Liver (tissue), 8 donors: ENCODE measurements at regions not wholly inside any gene's neighbourhood (a gene's known extent, or its start where the extent isn't known, plus 50 kb on each side); places are given as distances from the start of the nearest gene placed in this dataset.

Experiments used
- DNase-seq: peaks from one replicate; pipeline ENCODE4 v3.0.0-alpha.2; 2017; ENCODE audit warnings: low spot score
- H3K27ac ChIP-seq, 2 donors: one replicate each; pipeline ENCODE4 v1.7.0; 2013; ENCODE audit warnings: inconsistent platforms in 2 of 2, low read length in 2 of 2, control low read depth in 1 of 2, low read depth in 1 of 2, mild to moderate bottlenecking in 1 of 2
- H3K27me3 ChIP-seq, 4 donors: one replicate each; pipeline versions ENCODE4 v1.6.1 to v1.7.0; 2013; ENCODE audit warnings: low read length in 3 of 4, inconsistent platforms in 1 of 4, mild to moderate bottlenecking in 1 of 4, moderate library complexity in 1 of 4; ENCODE audit not compliant: control insufficient read depth in 4 of 4, insufficient read depth in 4 of 4
- H3K36me3 ChIP-seq, 4 donors: one replicate each; pipeline versions ENCODE4 v1.6.1 to v1.7.0; 2013; ENCODE audit warnings: low read length in 3 of 4, mild to moderate bottlenecking in 3 of 4, low read depth in 1 of 4, moderate library complexity in 1 of 4; ENCODE audit not compliant: control insufficient read depth in 4 of 4, insufficient read depth in 3 of 4
- H3K4me1 ChIP-seq, 4 donors: one replicate each; pipeline versions ENCODE4 v1.6.1 to v1.7.0; 2013; ENCODE audit warnings: low read length in 3 of 4, mild to moderate bottlenecking in 3 of 4, moderate library complexity in 1 of 4; ENCODE audit not compliant: control insufficient read depth in 4 of 4, insufficient read depth in 4 of 4
- H3K4me3 ChIP-seq, 3 donors: one replicate each; pipeline versions ENCODE4 v1.6.1 to v1.7.0; 2013; ENCODE audit warnings: low read length in 3 of 3, control low read depth in 1 of 3, low read depth in 1 of 3, mild to moderate bottlenecking in 1 of 3
- H3K9ac ChIP-seq, 2 donors: one replicate each; pipeline ENCODE4 v1.7.0; 2013; ENCODE audit warnings: low read length in 2 of 2, mild to moderate bottlenecking in 2 of 2, moderate library complexity in 2 of 2, control low read depth in 1 of 2, low read depth in 1 of 2
- H3K9me3 ChIP-seq, 4 donors: one replicate each; pipeline versions ENCODE4 v1.6.1 to v1.7.0; 2013; ENCODE audit warnings: low read length in 3 of 4; ENCODE audit not compliant: control insufficient read depth in 4 of 4
- ATF3 ChIP-seq: IDR thresholded peaks from 2 replicates; pipeline ENCODE4 v1.6.1; 2016; ENCODE audit warnings: antibody characterized with exemption
- CTCF ChIP-seq: fragments of 150-350 bp; IDR thresholded peaks from 2 replicates; pipeline ENCODE4 v1.5.1; 2017; ENCODE audit warnings: improper control_type of control experiment, low read depth, low read length; ENCODE audit not compliant: missing input control
- EGR1 ChIP-seq, 2 donors: IDR thresholded peaks; 2 replicates each; pipeline ENCODE4 v1.6.1; 2016 to 2018; ENCODE audit warnings: antibody characterized with exemption in 2 of 2, low read depth in 2 of 2
- FOXA1 ChIP-seq: IDR thresholded peaks from 2 replicates; pipeline ENCODE4 v1.6.1; 2016; ENCODE audit warnings: antibody characterized with exemption
- FOXA2 ChIP-seq: IDR thresholded peaks from 2 replicates; pipeline ENCODE4 v1.6.1; 2016; ENCODE audit warnings: antibody characterized with exemption
- GABPA ChIP-seq, 2 donors: IDR thresholded peaks in 1 of 2; conservative IDR thresholded peaks in 1 of 2; 2 replicates each; pipeline ENCODE4 v1.6.1; 2016; ENCODE audit warnings: antibody characterized with exemption in 2 of 2, mild to moderate bottlenecking in 1 of 2, moderate library complexity in 1 of 2
- HNF4A ChIP-seq, 2 donors: conservative IDR thresholded peaks; 2 replicates each; pipeline ENCODE4 v1.6.1; 2016; ENCODE audit warnings: antibody characterized with exemption in 2 of 2, mild to moderate bottlenecking in 2 of 2
- HNF4G ChIP-seq: IDR thresholded peaks from 2 replicates; pipeline ENCODE4 v1.6.1; 2016; ENCODE audit warnings: antibody characterized with exemption
- JUND ChIP-seq, 2 donors: IDR thresholded peaks; 2 replicates each; pipeline ENCODE4 v1.6.1; 2016; ENCODE audit warnings: antibody characterized with exemption in 2 of 2
- MAX ChIP-seq: IDR thresholded peaks from 2 replicates; pipeline ENCODE4 v1.6.1; 2016; ENCODE audit warnings: antibody characterized with exemption
- NR2F2 ChIP-seq: IDR thresholded peaks from 2 replicates; pipeline ENCODE4 v1.6.1; 2016; ENCODE audit warnings: antibody characterized with exemption
- RAD21 ChIP-seq, 2 donors: IDR thresholded peaks; 2 replicates each; pipeline ENCODE4 v1.6.1; 2016; ENCODE audit warnings: antibody characterized with exemption in 2 of 2, mild to moderate bottlenecking in 2 of 2
- REST ChIP-seq: IDR thresholded peaks from 2 replicates; pipeline ENCODE4 v1.6.1; 2016; ENCODE audit warnings: antibody characterized with exemption, mild to moderate bottlenecking
- RXRA ChIP-seq, 2 donors: IDR thresholded peaks; 2 replicates each; pipeline ENCODE4 v1.6.1; 2017 to 2018; ENCODE audit warnings: antibody characterized with exemption in 2 of 2, mild to moderate bottlenecking in 1 of 2
- SP1 ChIP-seq: IDR thresholded peaks from 2 replicates; pipeline ENCODE4 v1.6.1; 2018; ENCODE audit warnings: antibody characterized with exemption, mild to moderate bottlenecking
- TAF1 ChIP-seq: conservative IDR thresholded peaks from 2 replicates; pipeline ENCODE4 v1.6.1; 2016; ENCODE audit warnings: antibody characterized with exemption, mild to moderate bottlenecking
- YY1 ChIP-seq: IDR thresholded peaks from 2 replicates; pipeline ENCODE4 v1.6.1; 2016; ENCODE audit warnings: antibody characterized with exemption, mild to moderate bottlenecking
- ZBTB33 ChIP-seq: IDR thresholded peaks from 2 replicates; pipeline ENCODE4 v1.6.1; 2016; ENCODE audit warnings: antibody characterized with exemption
- WGBS: extraction: QIAGEN DNeasy Blood & Tissue Kit; methylation state at CpG from one replicate; pipeline ENCODE4 v1.1.7; 2013; 5-methylcytosine and 5-hydroxymethylcytosine counted together
- donor health status: healthy.
- donor health status: healthy.
- donor health status: healthy.
- donor health status: healthy.
- donor health status: healthy.

GRCh38 chr17:45686250-45686649 lies 97.9 kb upstream of the CRHR1 start:
- TF ChIP-seq ATF3 (no peak), HNF4A (conservative IDR thresholded peaks at IDR 0.05) (no peak), SP1 (no peak), GABPA (IDR thresholded peaks at IDR 0.05 in 1 of 2, conservative IDR thresholded peaks at IDR 0.05 in 1 of 2) (no peak), RXRA (IDR thresholded peaks at IDR 0.05) (no peak), ZBTB33 (no peak)
- Histone ChIP-seq H3K9me3 (no peaks in the 10 kb centered on the region), H3K4me3 (no peak overlapping the region), H3K4me1 (no peaks in the 10 kb centered on the region), H3K9ac (no peak overlapping the region), H3K27ac (no peak overlapping the region), H3K36me3 (no peaks in the 10 kb centered on the region), H3K27me3 (peaks cover 0 to 4% (median 0%) of the 10 kb centered on the region in 4 donors)
- WGBS = 78% methylated on average over 4 of the region's 4 CpGs
- DNase-seq = no peak

- H3K4me1 ChIP-seq = no peaks in the 10 kb centered on the region
- H3K27ac ChIP-seq = no peak overlapping the region
- 90% methylated on average over 2 of the region's 2 CpGs for WGBS
- no peak overlapping the region for H3K4me3 ChIP-seq
- peaks cover 0 to 4% (median 0%) of the 10 kb centered on the region in 4 donors for H3K27me3 ChIP-seq
- TF ChIP-seq RAD21 (IDR thresholded peaks at IDR 0.05) (no peak), FOXA2 (no peak), JUND (IDR thresholded peaks at IDR 0.05) (no peak), TAF1 (no peak), NR2F2 (no peak), SP1 (no peak), EGR1 (IDR thresholded peaks at IDR 0.05; ENCODE audit: low read depth in 2 of 2) (no peak), CTCF (no peak), MAX (no peak), ZBTB33 (no peak), FOXA1 (no peak), ATF3 (no peak), HNF4G (no peak), YY1 (no peak), GABPA (IDR thresholded peaks at IDR 0.05 in 1 of 2, conservative IDR thresholded peaks at IDR 0.05 in 1 of 2) (no peak), REST (no peak), HNF4A (conservative IDR thresholded peaks at IDR 0.05) (no peak), RXRA (IDR thresholded peaks at IDR 0.05) (no peak)
- no peak for DNase-seq
- H3K9ac ChIP-seq = no peak overlapping the region
- no peaks in the 10 kb centered on the region for H3K9me3 ChIP-seq
- no peaks in the 10 kb centered on the region for H3K36me3 ChIP-seq
Observed at GRCh38 chr17:45687594-45687993, 96.5 kb upstream of the CRHR1 start.
